Activated CD8-positive, alpha-beta memory T cell treated with anti-CD3 and anti-CD28 coated beads, Interleukin-2, amount 50 U/mL, for 24 hours (primary cell): ENCODE measurements at regions not wholly inside any gene's neighbourhood (a gene's known extent, or its start where the extent isn't known, plus 50 kb on each side); places are given as distances from the start of the nearest gene placed in this dataset.

Experiments used
- DNase-seq: peaks from one replicate; pipeline ENCODE4 v3.0.0-alpha.2; 2020; ENCODE audit errors: extremely low read depth

DNA sequence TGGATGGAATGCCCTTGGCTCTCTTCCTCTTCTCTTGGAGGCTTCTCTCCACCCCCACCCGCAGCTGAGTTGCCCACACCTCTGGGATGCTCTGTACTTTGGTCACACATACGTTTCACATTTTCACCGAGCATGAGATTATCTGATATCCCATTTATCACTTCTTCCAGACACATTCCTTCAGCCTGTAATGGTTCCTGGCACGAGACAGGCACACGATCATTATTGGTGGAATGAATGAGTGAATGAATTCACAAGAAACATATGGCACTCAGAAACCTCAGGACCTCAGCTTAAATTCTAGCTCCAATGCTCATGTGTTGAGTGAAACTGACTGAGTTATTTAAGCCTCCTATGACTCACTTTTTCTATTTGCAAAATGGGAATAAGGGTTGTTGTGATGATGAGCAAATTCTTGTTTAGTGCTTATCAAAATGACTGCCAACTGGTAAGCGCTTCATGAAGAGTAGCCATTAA, 242.7 kb upstream of the JUN start:
- no peak for DNase-seq

DNA sequence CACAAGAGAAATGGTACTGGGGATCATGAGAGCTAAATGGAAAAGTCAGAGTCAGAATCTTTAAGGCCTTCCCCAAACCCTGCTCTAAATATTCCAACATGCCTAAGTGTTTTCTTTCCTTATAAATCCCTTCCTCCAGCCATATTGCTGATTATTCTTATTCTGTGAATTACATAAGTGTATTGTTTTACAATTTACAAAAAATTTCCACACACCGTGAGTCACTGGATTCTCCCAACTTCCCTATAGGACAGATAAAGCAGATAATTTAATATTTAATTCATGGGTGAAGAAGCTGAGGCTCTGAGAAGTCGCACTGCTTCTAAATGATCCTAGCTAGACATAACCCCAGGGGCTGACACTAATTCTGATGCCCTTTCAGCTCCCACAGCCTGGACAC, 243.3 kb upstream of the JUN start:
- no peak for DNase-seq

GRCh38 chr1:59028048-59028447, 244.2 kb upstream of the JUN start:
- no peak for DNase-seq

- DNase-seq = no peak
These were observed 245.7 kb upstream of the JUN start for GRCh38 chr1:59029411-59030167.

DNA sequence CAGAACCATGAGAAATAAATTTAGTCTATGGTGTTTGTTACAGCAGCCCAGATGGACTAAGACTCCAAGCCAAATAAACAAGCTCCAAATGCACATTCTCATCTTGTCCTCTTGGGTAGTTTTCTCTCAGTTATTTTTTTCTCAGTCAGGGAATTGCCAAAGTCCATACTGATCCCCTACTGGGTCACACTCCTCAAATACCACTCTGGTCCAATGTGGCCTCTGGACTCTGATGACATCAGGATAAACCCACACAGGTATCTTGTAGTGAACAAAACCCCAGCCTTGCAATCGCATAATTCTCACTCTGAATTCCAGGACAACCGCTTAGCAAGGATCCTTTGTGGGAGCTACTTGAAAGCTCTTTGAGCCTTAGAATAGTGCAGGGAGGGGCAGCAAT, 248.4 kb upstream of the JUN start:
- DNase-seq = no peak

GRCh38 chr1:59033761-59034160, 249.9 kb upstream of the JUN start:
- DNase-seq = no peak

GRCh38 chr1:59034925-59035324, 251.1 kb upstream of the JUN start:
- DNase-seq = no peak

DNA sequence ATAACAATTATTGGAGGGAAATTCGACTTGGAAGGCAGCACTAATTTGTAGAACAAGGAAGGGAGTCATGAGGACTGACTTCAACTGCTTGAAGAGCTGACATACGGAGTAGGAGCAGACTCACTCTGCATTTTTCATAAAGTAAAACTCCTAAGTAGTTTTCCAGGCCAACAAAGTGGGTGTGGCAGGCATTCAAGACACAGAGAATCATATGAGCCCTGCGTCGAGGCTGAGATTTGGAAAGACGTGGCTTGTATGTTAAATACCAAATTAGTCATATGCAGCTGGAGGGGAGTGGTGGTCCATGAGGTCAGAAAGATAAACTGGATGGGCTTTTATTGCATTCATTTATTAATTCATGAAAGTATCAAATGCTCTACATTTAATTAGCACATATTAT, 255.7 kb upstream of the JUN start:
- no peak for DNase-seq

- DNase-seq = no peak
These were observed 256.4 kb upstream of the FGGY start for GRCh38 chr1:59040486-59040885.

DNA sequence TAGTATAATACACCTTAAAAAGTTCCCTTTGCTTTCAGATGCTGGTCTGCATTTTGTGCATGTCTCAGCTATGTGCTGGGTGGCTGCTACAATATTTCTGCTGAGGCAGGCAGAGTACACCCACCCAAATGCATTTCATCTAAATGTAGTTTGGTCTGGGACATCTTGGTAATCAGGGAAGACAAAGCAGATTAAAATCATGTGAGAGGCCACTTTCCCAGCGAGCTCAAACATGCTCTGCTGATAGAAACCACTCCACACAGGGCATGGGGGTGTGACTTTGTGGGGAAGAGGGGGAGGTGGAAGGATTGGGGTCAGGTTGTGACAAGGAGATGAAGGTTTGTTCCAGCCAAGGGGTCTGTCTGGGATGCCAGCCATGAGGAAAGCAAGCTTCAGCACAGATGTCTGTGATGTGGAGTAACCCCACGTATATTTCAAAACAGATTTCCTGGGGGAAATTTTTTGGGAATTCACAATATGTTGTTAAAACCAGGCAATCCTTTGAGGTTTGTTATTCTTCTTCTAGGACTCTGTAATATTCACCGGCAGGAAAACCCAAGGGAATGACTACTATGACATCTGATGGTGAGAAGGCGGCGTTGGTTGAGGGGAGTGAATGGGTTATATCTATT, 255.1 kb upstream of the FGGY start:
- DNase-seq = no peak

DNA sequence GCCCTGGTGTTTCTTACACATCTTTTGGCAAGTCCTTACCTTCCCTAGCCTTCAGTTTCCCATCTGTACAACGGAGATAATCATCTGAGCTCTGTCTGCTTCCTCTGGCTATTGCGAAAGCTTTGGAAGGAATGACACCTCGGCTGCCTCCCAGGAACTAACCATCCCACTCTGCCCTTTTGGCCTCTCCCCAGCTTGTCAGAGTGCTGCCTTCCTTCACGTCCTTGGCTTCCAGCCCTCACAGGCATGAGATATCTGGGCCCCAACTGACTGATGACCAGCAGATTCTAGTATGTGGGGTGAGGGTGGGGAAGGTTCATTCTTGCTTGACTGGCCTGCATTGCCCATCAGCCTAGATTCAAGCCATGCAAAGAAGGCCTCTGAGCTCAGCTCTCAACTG, 253.1 kb upstream of the FGGY start:
- no peak for DNase-seq

DNA sequence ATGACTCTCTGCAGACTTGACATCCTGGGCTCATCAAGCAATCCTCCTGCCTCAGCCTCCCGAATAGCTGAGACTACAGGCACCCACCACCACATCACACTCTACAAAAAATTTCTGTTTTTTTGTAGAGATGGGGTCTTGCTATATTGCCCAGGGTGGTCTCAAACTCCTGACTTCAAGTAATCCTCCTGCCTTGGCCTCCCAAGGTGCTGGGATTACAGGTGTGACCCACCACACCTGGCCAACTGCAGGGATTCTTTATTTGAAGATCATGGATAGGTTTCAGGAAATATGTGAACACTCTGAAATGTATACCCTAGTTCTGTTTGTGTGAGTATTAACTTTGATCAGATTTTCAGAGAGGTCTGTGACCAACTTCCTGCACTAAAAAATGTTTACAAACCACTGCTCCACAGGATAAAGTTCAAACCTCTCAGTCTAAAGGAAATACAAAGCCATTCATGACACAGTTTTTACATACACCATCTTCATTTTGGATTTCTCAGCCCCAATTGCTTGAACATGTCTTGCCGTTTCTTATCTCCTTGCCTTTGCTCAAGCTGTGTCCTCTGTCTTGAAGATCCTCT, 252.3 kb upstream of the FGGY start:
- no peak for DNase-seq

GRCh38 chr1:59045137-59045536, 251.8 kb upstream of the FGGY start:
- DNase-seq = no peak

GRCh38 chr1:59045636-59046035, 251.3 kb upstream of the FGGY start:
- no peak for DNase-seq

- no peak for DNase-seq
These were observed 250.8 kb upstream of the FGGY start for GRCh38 chr1:59046134-59046533.

DNA sequence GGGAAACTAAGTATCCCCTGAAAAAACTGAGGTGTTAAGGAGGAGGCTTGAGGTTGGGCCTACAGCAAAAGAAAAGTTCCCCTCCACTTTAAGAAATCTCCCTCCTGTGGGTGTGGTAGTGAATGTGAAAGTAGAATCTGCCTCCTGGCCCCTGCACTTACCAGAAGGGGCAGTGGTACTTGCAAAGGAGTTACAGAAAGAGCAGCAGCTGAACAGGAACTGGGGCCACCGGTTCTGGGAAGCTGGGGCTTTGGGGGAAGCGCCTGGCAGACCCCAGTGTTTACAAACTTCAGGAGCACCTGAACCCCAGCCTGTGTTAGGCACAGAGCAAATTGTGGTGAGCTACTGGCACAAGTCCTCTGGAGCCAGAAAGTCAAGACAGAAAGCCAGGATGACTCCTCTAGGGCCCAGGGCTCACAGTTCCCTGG, 250.2 kb upstream of the FGGY start:
- no peak for DNase-seq

DNA sequence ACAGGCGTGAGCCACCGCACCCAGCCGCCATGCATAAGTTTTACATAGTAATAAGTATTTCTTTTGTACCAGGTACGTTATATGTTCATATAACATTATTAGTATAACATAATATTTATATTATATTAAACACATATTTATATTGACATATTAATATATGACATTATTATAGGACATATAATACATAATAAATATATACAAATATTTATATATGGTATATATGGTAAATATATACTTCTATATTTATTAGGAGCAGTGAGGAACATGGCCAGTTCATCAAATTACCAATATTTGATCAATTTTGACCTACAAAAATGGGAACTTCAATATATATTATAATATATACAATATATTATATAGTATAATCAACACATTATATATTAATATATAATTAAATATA, 245.9 kb upstream of the FGGY start:
- DNase-seq = no peak

GRCh38 chr1:59052166-59052590, 244.7 kb upstream of the FGGY start:
- DNase-seq = no peak

- DNase-seq = no peak
These were observed 242.7 kb upstream of the FGGY start for GRCh38 chr1:59054172-59054571.

GRCh38 chr1:59055908-59056719, 240.8 kb upstream of the FGGY start:
- no peak for DNase-seq

- DNase-seq = no peak
These were observed 239.6 kb upstream of the FGGY start for GRCh38 chr1:59057211-59057694.

GRCh38 chr1:59057796-59058195, 239.1 kb upstream of the FGGY start:
- DNase-seq = no peak
